Karpas-422 (cell line): ENCODE measurements at regions not wholly inside any gene's neighbourhood (a gene's known extent, or its start where the extent isn't known, plus 50 kb on each side); places are given as distances from the start of the nearest gene placed in this dataset.

Experiments used
- DNase-seq: peaks from one replicate; pipeline ENCODE4 v3.0.0-alpha.2; 2015
- H2AFZ ChIP-seq: fragments of 200-600 bp; sonication (generic); 2 replicates; pipeline ENCODE4 v1.6.1; 2014; ENCODE audit warnings: antibody characterized with exemption, low read length, mixed read lengths
- H3K27ac ChIP-seq: fragments of 200-600 bp; sonication (generic); 2 replicates; pipeline ENCODE4 v1.5.1; 2014; ENCODE audit warnings: mild to moderate bottlenecking, low read length, moderate library complexity
- H3K27me3 ChIP-seq: fragments of 200-600 bp; sonication (generic); 2 replicates; pipeline ENCODE4 v1.6.1; 2014; ENCODE audit warnings: low read length, mixed read lengths
- H3K36me3 ChIP-seq: fragments of 200-600 bp; sonication (generic); 2 replicates; pipeline ENCODE4 v1.6.1; 2014; ENCODE audit warnings: low read length, mixed read lengths; ENCODE audit not compliant: insufficient read depth
- H3K4me1 ChIP-seq: fragments of 200-600 bp; sonication (generic); 2 replicates; pipeline ENCODE4 v1.6.1; 2014; ENCODE audit warnings: mild to moderate bottlenecking, low read length, mixed read lengths
- H3K4me2 ChIP-seq: fragments of 200-600 bp; sonication (generic); 2 replicates; pipeline ENCODE4 v1.6.1; 2014; ENCODE audit warnings: low read length, low read depth, mild to moderate bottlenecking; ENCODE audit not compliant: poor library complexity, severe bottlenecking
- H3K4me3 ChIP-seq: fragments of 200-600 bp; sonication (generic); 2 replicates; pipeline ENCODE4 v1.5.1; 2014; ENCODE audit warnings: mild to moderate bottlenecking, antibody characterized with exemption, low read length, mixed read lengths
- H3K79me2 ChIP-seq: fragments of 200-600 bp; sonication (generic); 2 replicates; pipeline ENCODE4 v1.6.1; 2014; ENCODE audit warnings: mild to moderate bottlenecking, low read length, mixed read lengths
- H3K9ac ChIP-seq: fragments of 200-600 bp; sonication (generic); 2 replicates; pipeline ENCODE4 v1.6.0; 2014; ENCODE audit warnings: low read length
- H3K9me2 ChIP-seq: fragments of 200-600 bp; sonication (generic), shearing (Covaris generic); replicated peaks from 2 replicates; pipeline ENCODE4 v1.6.0; 2014; ENCODE audit warnings: mild to moderate bottlenecking, low read length, moderate library complexity; ENCODE audit not compliant: insufficient read depth
- H3K9me3 ChIP-seq: fragments of 300-700, 200-600 bp; sonication (generic); 2 replicates; pipeline ENCODE4 v1.6.1; 2014; ENCODE audit warnings: low read length, mixed read lengths
- H4K20me1 ChIP-seq: fragments of 200-600 bp; sonication (generic); 2 replicates; pipeline ENCODE4 v1.6.1; 2014; ENCODE audit warnings: mild to moderate bottlenecking, antibody characterized with exemption, low read length, low read depth; ENCODE audit not compliant: insufficient read depth

DNA sequence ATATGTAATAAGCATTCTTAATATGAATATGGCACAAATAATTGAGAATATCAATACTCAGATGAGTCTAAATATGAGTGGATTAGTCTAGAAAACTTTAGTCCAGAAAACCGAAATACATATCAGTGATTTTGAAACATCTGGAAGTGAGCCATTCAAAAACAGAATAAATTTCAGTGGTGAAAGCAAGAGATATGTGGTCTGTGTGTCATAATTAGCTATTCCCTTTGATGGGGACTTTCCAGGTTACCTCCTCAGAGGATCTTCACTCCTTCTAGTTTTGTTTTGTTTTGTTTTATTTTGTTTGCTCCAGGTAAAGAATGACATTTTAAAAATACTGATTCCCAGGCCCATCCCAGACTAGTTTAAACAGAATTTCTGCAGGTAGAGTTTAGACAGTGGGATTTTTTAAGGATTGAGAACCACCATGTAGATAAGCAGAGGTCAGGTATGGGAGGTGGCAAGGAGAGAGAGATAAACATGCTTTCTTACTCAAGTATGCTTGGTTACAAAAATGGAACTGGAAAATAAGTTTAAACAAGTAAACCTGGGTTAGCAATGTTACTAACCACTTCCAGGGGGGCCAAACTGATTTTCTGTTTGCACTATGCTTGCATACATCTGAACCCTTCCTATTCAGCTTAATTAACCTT, 70.7 kb downstream of the NABP1 start:
- Histone ChIP-seq H3K4me1 (no peaks in the 10 kb centered on the region), H3K9me2 (no peaks in the 10 kb centered on the region), H3K27ac (no peak overlapping the region), H4K20me1 (no peaks in the 10 kb centered on the region), H2AFZ (no peak overlapping the region), H3K4me3 (no peak overlapping the region), H3K9me3 (no peaks in the 10 kb centered on the region), H3K27me3 (no peaks in the 10 kb centered on the region), H3K79me2 (no peaks in the 10 kb centered on the region), H3K36me3 (no peaks in the 10 kb centered on the region), H3K4me2 (no peak overlapping the region), H3K9ac (no peak overlapping the region)
- no peak for DNase-seq

DNA sequence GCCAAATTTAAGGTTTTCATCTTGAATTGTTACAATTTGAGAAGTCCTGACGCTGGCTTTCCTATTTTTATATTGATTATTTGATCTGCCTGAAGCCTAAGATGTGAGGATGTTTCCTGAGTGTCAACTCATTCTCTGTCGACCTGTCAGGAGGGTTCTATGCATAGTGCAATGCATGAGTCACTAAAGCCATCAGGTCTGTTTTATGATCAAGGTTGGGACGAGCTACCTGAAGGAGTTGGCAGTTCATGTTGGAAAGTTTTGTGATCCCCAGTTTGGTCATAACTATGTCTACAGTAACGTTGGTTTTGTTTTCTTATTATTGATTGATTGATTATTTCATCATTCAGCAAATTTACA, 71.2 kb downstream of the NABP1 start:
- H3K9me3 ChIP-seq: no peaks in the 10 kb centered on the region
- H3K79me2 ChIP-seq: no peaks in the 10 kb centered on the region
- H3K9me2 ChIP-seq: no peaks in the 10 kb centered on the region
- no peak overlapping the region for H3K4me2 ChIP-seq
- H3K4me1 ChIP-seq: no peaks in the 10 kb centered on the region
- no peak for DNase-seq
- H3K4me3 ChIP-seq: no peak overlapping the region
- H3K36me3 ChIP-seq: no peaks in the 10 kb centered on the region
- H4K20me1 ChIP-seq: no peaks in the 10 kb centered on the region
- H3K9ac ChIP-seq: no peak overlapping the region
- H3K27ac ChIP-seq: no peak overlapping the region
- H2AFZ ChIP-seq: no peak overlapping the region
- no peaks in the 10 kb centered on the region for H3K27me3 ChIP-seq

DNA sequence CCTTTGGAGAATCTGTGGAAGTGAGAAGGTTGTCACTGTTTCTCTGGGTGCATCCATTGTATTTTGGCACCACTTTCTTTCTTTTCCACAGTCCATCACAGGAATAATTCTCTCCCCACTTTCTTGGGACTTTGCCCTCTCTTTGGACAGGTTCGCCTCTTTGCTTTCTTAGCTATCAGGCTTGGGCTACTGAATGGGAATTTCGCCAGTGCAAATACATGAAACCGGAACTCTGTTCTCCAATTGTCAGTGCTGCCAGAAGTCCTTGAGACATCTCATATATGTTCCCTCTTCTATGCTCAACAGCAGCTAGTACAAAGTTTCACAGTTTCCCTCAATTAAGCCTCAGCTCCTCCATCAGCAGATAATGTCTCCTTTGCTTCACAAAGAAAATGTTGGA, 76.2 kb downstream of the NABP1 start:
- H3K27me3 ChIP-seq: no peaks in the 10 kb centered on the region
- H3K79me2 ChIP-seq: no peaks in the 10 kb centered on the region
- H2AFZ ChIP-seq: no peak overlapping the region
- H3K9ac ChIP-seq: no peak overlapping the region
- no peaks in the 10 kb centered on the region for H3K9me2 ChIP-seq
- H3K4me1 ChIP-seq: no peaks in the 10 kb centered on the region
- no peak for DNase-seq
- no peaks in the 10 kb centered on the region for H3K36me3 ChIP-seq
- H3K9me3 ChIP-seq: no peaks in the 10 kb centered on the region
- no peak overlapping the region for H3K4me3 ChIP-seq
- H3K4me2 ChIP-seq: no peak overlapping the region
- no peak overlapping the region for H3K27ac ChIP-seq
- H4K20me1 ChIP-seq: no peaks in the 10 kb centered on the region

- H3K79me2 ChIP-seq: no peaks in the 10 kb centered on the region
- H4K20me1 ChIP-seq: no peaks in the 10 kb centered on the region
- H3K4me1 ChIP-seq: no peaks in the 10 kb centered on the region
- no peaks in the 10 kb centered on the region for H3K27me3 ChIP-seq
- no peak for DNase-seq
- no peak overlapping the region for H3K4me3 ChIP-seq
- no peaks in the 10 kb centered on the region for H3K9me3 ChIP-seq
- H2AFZ ChIP-seq: no peak overlapping the region
- no peaks in the 10 kb centered on the region for H3K36me3 ChIP-seq
- H3K9me2 ChIP-seq: no peaks in the 10 kb centered on the region
- no peak overlapping the region for H3K4me2 ChIP-seq
- no peak overlapping the region for H3K27ac ChIP-seq
- H3K9ac ChIP-seq: no peak overlapping the region
These were observed 78.8 kb downstream of the NABP1 start for GRCh38 chr2:191756761-191757160.

GRCh38 chr2:191757208-191757607, 79.3 kb downstream of the NABP1 start:
- H3K36me3 ChIP-seq: no peaks in the 10 kb centered on the region
- H2AFZ ChIP-seq: no peak overlapping the region
- H3K9me2 ChIP-seq: no peaks in the 10 kb centered on the region
- no peak overlapping the region for H3K9ac ChIP-seq
- H3K27ac ChIP-seq: no peak overlapping the region
- H3K79me2 ChIP-seq: no peaks in the 10 kb centered on the region
- no peak overlapping the region for H3K4me3 ChIP-seq
- no peaks in the 10 kb centered on the region for H4K20me1 ChIP-seq
- H3K9me3 ChIP-seq: no peaks in the 10 kb centered on the region
- no peaks in the 10 kb centered on the region for H3K4me1 ChIP-seq
- H3K27me3 ChIP-seq: no peaks in the 10 kb centered on the region
- DNase-seq: no peak
- no peak overlapping the region for H3K4me2 ChIP-seq

DNA sequence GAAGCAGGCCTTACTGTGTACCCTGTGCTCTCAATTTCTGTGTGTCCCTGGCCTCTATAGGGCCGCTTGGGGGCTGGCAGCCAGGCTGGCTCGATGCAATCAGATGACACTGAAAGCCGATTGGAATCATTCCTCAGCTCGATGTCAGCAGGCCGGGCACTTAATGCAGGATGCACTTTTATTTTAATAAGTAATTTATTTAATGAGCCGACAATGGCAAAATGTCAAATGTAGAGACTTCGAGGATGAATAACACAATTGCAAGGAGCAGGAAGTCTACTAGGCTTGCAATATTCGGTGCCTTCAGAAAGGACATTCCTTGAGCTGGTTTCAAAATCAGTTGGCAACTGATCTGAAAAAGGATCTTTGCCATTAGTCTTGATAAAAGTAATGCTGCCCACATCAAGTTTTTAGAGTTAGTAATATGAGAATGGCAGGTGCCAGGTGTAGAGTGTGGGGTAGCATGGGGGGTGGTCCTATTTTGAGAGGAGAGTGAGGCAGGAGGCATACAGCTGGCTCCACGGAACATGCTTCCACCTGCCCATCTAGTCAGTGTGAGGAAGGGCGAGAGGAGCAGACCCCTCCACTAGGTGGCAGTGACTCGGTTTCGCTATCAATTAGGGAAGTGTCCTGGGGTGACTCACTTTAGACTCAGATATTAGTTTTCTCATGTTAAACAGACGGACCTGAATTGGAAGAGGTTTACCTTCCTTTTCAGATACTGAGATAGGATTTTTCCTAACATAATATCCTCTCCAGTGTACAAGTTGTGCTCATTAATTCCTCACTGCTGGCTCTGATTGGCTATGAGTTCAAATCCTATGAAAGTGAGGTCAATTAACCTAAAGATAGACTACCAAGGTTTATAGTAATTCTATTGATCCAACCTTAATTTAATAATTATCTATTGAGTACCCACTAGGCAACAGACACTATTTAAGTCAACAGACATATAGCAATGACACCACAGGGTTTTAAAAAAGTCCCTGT, 80.9 kb downstream of the NABP1 start:
- H3K27me3 ChIP-seq: no peaks in the 10 kb centered on the region
- no peak overlapping the region for H3K4me3 ChIP-seq
- H3K79me2 ChIP-seq: no peaks in the 10 kb centered on the region
- H3K4me2 ChIP-seq: no peak overlapping the region
- no peaks in the 10 kb centered on the region for H3K36me3 ChIP-seq
- H3K9me3 ChIP-seq: no peaks in the 10 kb centered on the region
- no peaks in the 10 kb centered on the region for H3K9me2 ChIP-seq
- DNase-seq: peak; percentile 86
- H3K27ac ChIP-seq: no peak overlapping the region
- no peak overlapping the region for H2AFZ ChIP-seq
- H4K20me1 ChIP-seq: no peaks in the 10 kb centered on the region
- no peaks in the 10 kb centered on the region for H3K4me1 ChIP-seq
- H3K9ac ChIP-seq: no peak overlapping the region

DNA sequence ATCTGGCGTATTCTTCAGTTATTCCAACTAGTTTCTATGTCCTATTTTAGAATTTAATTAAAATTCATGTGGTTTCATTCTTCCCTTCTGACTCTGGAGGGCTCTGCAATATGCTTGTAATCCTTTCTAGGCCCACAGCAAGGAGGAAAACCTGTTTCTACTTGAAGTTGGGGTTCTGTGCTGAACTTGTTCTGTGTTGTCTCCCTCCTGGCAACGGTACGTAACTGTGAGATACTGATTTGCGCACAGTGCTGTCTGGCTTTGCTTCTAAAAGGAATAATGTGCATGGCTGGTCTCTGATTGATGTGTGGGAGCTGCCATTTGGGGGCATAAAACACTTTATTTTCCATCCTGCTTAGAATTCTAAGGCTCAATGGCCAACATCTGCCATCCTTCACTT, 81.7 kb downstream of the NABP1 start:
- Histone ChIP-seq H2AFZ (no peak overlapping the region), H3K79me2 (no peaks in the 10 kb centered on the region), H3K9ac (no peak overlapping the region), H4K20me1 (no peaks in the 10 kb centered on the region), H3K36me3 (no peaks in the 10 kb centered on the region), H3K4me3 (no peak overlapping the region), H3K9me3 (no peaks in the 10 kb centered on the region), H3K9me2 (no peaks in the 10 kb centered on the region), H3K4me2 (no peak overlapping the region), H3K27me3 (no peaks in the 10 kb centered on the region), H3K4me1 (no peaks in the 10 kb centered on the region), H3K27ac (no peak overlapping the region)
- DNase-seq: no peak

DNA sequence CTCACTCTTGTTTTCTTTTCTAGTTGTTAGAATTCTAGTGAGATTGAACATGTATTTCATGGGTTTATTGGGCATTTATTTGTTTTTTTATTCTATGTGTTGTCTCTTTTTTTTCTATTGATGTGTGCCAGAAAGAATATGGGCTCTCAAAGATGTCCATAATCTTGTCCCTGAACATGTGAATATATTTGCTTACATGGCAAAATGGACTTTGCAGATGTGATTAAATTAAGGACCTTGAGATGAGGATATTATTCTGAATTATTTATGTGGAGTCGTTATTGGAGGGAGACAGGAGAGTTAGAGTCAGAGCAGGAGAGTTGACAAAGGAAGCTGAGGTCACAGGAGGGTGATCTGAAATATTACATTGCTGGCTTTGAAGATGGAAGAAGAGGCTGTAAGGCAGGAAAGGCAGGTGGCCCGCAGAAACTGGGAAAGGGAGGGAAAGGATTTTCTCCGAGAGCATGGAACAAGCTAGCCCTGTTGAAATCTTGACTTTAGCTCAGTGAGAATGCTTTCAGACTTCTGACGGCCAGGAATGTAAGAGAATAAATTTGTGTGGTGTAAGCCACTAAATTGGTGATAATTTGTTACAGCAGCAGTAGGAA, 82.8 kb downstream of the NABP1 start:
- no peaks in the 10 kb centered on the region for H3K9me2 ChIP-seq

More for the DNA sequence above, 82.8 kb downstream of the NABP1 start:
- no peak overlapping the region for H3K4me3 ChIP-seq
- H3K79me2 ChIP-seq: no peaks in the 10 kb centered on the region
- no peak overlapping the region for H3K9ac ChIP-seq
- no peaks in the 10 kb centered on the region for H3K4me1 ChIP-seq
- no peak for DNase-seq
- H4K20me1 ChIP-seq: no peaks in the 10 kb centered on the region
- H2AFZ ChIP-seq: no peak overlapping the region
- H3K27ac ChIP-seq: no peak overlapping the region
- no peaks in the 10 kb centered on the region for H3K9me3 ChIP-seq
- H3K36me3 ChIP-seq: no peaks in the 10 kb centered on the region
- H3K27me3 ChIP-seq: no peaks in the 10 kb centered on the region
- H3K4me2 ChIP-seq: no peak overlapping the region
